ENCODE measurements at regions not wholly inside any gene's neighbourhood (a gene's known extent, or its start where the extent isn't known, plus 50 kb on each side); places are given as distances from the start of the nearest gene placed in this dataset.

GRCh38 chr2:57617318-57617717 is 429.3 kb upstream of the VRK2 start:
- TF ChIP-seq CTCF (IDR thresholded peaks at IDR 0.05) = no peak
- no peak for TF ChIP-seq EP300 (IDR thresholded peaks at IDR 0.05)
- no peak for TF ChIP-seq POLR2A (IDR thresholded peaks at IDR 0.05)
- no peak for TF ChIP-seq POLR2AphosphoS5 (IDR thresholded peaks at IDR 0.05)
